ENCODE measurements at regions not wholly inside any gene's neighbourhood (a gene's known extent, or its start where the extent isn't known, plus 50 kb on each side); places are given as distances from the start of the nearest gene placed in this dataset.

DNA sequence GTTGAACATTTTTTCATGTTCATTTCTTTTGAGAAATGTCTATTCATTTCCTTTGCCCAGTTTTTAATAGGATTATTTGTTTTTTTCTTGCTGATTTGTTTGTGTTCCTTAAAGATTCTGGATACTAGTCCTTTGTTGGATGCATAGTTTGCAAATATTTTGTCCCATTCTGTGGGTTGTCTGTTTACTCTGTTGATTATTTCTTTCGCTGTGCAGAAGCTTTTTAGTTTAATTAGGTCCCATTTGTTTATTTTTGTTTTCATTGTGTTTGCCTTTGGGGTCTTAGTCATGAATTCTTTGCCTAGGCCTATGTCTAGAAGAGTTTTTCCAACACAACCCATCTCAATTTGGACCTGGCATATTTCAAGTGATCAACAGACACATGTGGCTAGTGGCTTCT lies 116.1 kb upstream of the GALNT2 start:
- no peak for DNase-seq
- CTCF ChIA-PET = no interaction called here
- no peak overlapping the region for H3K4me3 Mint-ChIP-seq
- H3K36me3 Mint-ChIP-seq (ENCODE audit: low read depth) = no peaks in the 10 kb centered on the region
- H3K9me3 Mint-ChIP-seq = no peaks in the 10 kb centered on the region
- no peaks in the 10 kb centered on the region for H3K27me3 Mint-ChIP-seq (ENCODE audit: low read depth)
- no peak overlapping the region for H3K27ac Mint-ChIP-seq
- H3K4me1 Mint-ChIP-seq (ENCODE audit: low read depth) = peaks cover 12% of the 10 kb centered on the region
- intact Hi-C loops (cut with micrococcal nuclease) = no loop called here

DNA sequence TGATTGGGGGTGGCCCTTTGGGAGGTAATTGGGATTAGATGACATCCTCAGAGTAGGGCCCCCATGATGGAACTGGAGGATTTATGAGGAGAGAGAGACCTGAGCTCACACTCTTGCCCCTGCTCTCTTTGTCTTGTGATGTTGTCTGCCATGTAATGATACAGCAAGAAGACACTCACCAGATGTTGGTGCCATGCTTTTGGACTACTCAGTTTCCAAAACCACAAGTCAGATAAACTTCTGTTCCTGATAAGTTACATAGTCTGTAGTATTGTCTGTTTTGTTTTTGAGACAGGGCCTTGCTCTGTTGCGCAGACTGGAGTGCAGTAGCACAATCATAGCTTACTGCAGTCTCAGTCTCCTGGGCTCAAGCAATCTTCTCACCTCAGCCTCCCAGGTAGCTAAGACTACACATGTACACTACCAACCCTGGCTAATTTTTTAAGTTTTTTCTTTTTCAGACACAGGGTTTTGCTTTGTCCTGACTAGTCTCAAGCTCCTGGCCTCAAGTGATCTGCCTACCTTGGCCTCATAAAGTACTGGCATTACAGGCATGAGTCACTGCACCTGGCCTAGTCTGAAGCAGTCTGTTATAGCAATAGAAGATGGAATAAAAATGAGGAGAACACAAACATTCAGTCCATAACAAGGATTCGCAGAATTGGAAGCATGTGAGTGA lies 115.0 kb upstream of the GALNT2 start:
- no peaks in the 10 kb centered on the region for H3K36me3 Mint-ChIP-seq (ENCODE audit: low read depth)
- H3K4me3 Mint-ChIP-seq = no peak overlapping the region
- H3K27me3 Mint-ChIP-seq (ENCODE audit: low read depth) = no peaks in the 10 kb centered on the region
- DNase-seq = no peak
- intact Hi-C loops (cut with micrococcal nuclease) = no loop called here
- CTCF ChIA-PET = no interaction called here
- H3K27ac Mint-ChIP-seq = no peak overlapping the region
- H3K4me1 Mint-ChIP-seq (ENCODE audit: low read depth) = peaks cover 12% of the 10 kb centered on the region
- H3K9me3 Mint-ChIP-seq = no peaks in the 10 kb centered on the region

DNA sequence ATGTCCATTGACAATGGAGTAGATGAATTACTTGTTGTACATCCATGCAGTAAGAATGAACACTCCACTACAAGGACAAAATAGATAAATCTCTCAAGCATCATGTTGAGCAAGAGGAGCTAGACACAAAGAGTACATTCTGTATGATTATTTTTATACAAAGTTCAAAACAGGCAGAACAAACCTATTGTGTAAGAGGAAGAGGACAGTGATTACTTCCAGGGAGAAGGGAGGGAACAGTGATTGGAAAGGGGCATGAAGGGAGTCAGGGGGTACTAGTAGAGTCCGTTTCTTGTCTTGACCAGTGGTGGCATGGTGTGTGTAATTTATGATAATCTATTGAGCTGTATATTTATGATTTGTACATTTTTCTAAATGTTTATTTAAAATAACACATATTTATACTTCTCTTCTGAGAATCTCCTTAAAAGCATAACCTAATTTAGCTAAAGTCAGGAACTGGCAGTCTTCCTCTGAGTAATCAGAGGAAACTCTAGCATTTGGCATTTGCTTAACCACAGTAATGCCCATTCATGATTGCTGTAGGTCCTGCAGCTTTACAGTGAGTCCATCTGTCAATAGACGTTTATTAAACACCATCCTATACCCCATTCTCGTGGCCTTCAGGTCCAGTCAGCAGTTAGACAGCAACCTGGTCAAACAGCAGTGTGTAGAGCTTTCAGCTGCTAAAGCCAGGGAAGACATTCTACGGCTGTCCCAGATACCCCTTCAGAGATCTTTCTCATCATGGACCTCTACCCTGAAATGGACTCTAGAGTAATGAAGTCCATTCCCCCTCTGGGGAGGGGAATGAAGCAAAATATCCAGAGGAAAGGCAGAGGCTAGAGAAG lies 114.1 kb upstream of the GALNT2 start:
- no peak overlapping the region for H3K4me3 Mint-ChIP-seq
- no peaks in the 10 kb centered on the region for H3K27me3 Mint-ChIP-seq (ENCODE audit: low read depth)
- H3K36me3 Mint-ChIP-seq (ENCODE audit: low read depth) = no peaks in the 10 kb centered on the region
- H3K9me3 Mint-ChIP-seq = peaks cover 4% of the 10 kb centered on the region
- H3K4me1 Mint-ChIP-seq (ENCODE audit: low read depth) = peaks cover 12% of the 10 kb centered on the region
- DNase-seq = no peak
- CTCF ChIA-PET = interaction anchor here (0.6 kb wide), 1 partner anchor 1315 kb away, joined by 3 read pairs; no protein-coding TSS in a partner anchor
- intact Hi-C loops (cut with micrococcal nuclease) = no loop called here
- no peak overlapping the region for H3K27ac Mint-ChIP-seq

DNA sequence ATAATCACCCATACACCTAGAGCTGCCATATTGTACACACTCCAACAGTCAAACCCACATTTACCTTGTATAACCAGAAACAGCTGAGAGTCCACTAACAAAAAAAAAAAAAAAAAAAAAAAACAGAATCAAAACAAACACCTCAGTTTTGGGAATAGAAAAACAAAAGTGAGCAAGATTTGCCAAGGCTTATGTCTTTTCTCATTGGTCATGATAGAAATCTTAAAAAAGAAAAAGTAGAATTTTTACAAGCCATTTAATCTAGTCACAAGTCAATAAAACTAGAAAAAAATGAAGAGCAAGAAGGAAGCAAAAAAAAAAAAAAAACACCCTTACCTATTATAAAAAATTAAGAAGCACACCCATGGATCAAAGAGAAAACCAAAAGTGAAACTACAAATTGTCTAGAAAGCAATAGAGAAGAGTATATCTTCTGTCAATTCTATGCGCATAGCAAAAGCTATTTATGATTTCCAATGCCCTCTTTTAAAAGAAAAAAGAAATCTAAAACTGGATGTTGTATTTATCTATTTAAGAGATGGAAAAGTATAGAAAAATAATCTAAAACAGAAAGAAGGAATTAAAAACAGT lies 113.2 kb upstream of the GALNT2 start:
- Mint-ChIP-seq H3K9me3 (peaks cover 4% of the 10 kb centered on the region), H3K4me3 (no peak overlapping the region), H3K36me3 (ENCODE audit: low read depth) (no peaks in the 10 kb centered on the region), H3K4me1 (ENCODE audit: low read depth) (peaks cover 12% of the 10 kb centered on the region), H3K27me3 (ENCODE audit: low read depth) (no peaks in the 10 kb centered on the region), H3K27ac (no peak overlapping the region)
- CTCF ChIA-PET = no interaction called here
- no peak for DNase-seq
- intact Hi-C loops (cut with micrococcal nuclease) = no loop called here

DNA sequence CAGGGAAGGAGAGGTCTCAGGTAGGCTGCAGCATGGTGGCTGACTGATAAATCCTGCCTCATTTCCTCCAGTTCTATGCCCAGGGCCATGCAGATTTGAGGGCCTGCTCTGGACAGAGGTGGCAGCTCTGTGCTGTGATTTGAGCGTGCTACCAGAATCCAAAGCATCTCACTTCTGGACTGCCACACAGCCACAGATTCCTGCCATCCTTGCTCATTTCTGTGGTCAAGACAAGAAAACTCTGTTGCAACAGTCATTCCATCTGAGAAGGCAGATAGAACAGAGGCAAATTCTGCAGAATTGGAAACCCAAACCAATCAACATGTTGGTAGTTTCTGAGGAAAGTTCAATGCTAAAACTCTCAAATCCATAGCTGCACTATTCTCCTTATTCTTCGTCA lies 102.8 kb upstream of the GALNT2 start:
- no peaks in the 10 kb centered on the region for H3K36me3 Mint-ChIP-seq (ENCODE audit: low read depth)
- H3K4me3 Mint-ChIP-seq = no peak overlapping the region
- H3K27me3 Mint-ChIP-seq (ENCODE audit: low read depth) = peaks cover 19% of the 10 kb centered on the region
- H3K9me3 Mint-ChIP-seq = no peaks in the 10 kb centered on the region
- no peaks in the 10 kb centered on the region for H3K4me1 Mint-ChIP-seq (ENCODE audit: low read depth)
- CTCF ChIA-PET = no interaction called here
- no peak overlapping the region for H3K27ac Mint-ChIP-seq
- no peak for DNase-seq
- intact Hi-C loops (cut with micrococcal nuclease) = no loop called here

DNA sequence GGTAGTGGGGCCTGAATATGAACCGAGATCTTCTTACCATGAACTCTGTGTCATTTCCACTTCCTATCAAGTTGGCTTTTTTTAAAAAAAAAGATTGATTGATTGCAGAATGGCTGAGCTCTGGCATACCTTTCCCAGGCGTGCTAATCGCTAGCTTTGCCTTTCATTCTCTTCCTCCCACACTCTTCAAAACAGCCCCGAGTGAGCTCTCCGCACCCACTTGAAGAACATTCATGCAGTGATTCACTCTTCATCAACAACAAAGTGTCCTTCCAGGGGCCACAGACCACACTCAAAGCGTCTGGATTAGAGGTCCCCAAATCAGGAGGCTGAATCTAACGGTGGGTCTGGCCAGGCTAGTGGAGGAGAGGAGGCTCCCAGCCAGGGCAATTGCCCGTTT lies 96.3 kb upstream of the GALNT2 start:
- H3K27me3 Mint-ChIP-seq (ENCODE audit: low read depth) = peaks cover 10% of the 10 kb centered on the region
- H3K4me3 Mint-ChIP-seq = no peak overlapping the region
- peaks cover 10% of the 10 kb centered on the region for H3K4me1 Mint-ChIP-seq (ENCODE audit: low read depth)
- no peak for DNase-seq
- peaks cover 6% of the 10 kb centered on the region for H3K9me3 Mint-ChIP-seq
- H3K27ac Mint-ChIP-seq = no peak overlapping the region
- H3K36me3 Mint-ChIP-seq (ENCODE audit: low read depth) = no peaks in the 10 kb centered on the region
- intact Hi-C loops (cut with micrococcal nuclease) = no loop called here
- CTCF ChIA-PET = no interaction called here

DNA sequence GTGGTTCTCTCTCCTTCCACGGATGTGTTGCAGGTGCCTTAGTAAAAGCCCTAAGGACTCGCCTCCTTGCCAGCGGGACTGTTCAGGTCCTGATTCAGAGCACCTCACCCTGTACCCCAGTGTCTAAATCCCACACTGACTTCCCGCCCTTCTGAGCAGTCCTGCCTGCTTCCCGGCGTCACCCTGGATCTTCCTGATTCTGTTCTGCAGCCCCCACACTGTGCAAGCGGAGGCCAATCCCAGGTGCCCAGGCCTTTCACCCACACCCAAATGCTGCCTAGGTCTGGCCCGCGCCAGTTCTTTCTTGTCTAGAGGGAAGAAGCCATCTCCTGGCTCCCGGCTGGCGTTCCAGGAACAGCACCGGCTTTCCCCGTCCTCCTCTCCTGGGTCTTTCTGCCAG lies 95.9 kb upstream of the GALNT2 start:
- H3K9me3 Mint-ChIP-seq = peaks cover 10% of the 10 kb centered on the region
- H3K4me1 Mint-ChIP-seq (ENCODE audit: low read depth) = peaks cover 10% of the 10 kb centered on the region
- no peak for DNase-seq
- peaks cover 1% of the 10 kb centered on the region for H3K36me3 Mint-ChIP-seq (ENCODE audit: low read depth)
- no peak overlapping the region for H3K27ac Mint-ChIP-seq
- peaks cover 7% of the 10 kb centered on the region for H3K27me3 Mint-ChIP-seq (ENCODE audit: low read depth)
- CTCF ChIA-PET = no interaction called here
- H3K4me3 Mint-ChIP-seq = no peak overlapping the region
- intact Hi-C loops (cut with micrococcal nuclease) = no loop called here

DNA sequence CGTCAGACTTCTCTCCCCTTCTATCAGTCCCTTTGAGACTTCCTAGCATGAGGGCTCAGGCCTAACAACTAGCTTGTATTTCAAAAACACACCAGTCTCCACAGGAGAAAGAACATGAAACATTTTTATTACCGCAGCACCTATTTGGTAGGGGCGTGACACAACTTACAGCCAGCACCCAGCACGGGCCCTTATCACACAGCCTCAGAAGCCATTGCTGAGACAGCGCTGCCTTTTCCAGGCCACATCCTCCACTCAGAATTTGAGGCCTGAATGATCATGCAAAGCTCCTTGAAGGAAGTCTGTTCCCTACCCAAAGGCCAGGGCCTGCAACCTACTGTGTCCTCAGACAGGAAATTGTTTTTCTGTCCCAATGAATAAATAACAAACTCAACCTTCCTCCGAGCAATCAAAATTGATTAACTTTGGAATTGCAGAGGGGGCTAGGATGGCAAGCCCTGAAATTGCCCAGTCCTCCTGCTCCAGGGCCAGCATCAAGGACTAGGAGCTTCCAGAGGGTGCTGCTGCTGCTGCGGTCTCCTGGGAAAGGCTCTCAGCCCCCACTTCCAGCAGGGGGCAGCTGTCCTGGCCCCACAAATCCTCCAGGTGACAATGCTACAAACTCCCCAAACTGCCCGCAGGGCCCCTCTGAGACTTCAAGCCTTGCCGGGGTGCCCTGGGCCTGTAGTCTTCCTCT lies 94.3 kb upstream of the GALNT2 start:
- no peak for DNase-seq
- Mint-ChIP-seq H3K27ac (no peak overlapping the region), H3K36me3 (ENCODE audit: low read depth) (peaks cover 3% of the 10 kb centered on the region), H3K9me3 (peaks cover 11% of the 10 kb centered on the region), H3K4me3 (no peak overlapping the region), H3K4me1 (ENCODE audit: low read depth) (peaks cover 10% of the 10 kb centered on the region), H3K27me3 (ENCODE audit: low read depth) (peaks cover 10% of the 10 kb centered on the region)
- intact Hi-C loops (cut with micrococcal nuclease) = no loop called here
- CTCF ChIA-PET = no interaction called here

DNA sequence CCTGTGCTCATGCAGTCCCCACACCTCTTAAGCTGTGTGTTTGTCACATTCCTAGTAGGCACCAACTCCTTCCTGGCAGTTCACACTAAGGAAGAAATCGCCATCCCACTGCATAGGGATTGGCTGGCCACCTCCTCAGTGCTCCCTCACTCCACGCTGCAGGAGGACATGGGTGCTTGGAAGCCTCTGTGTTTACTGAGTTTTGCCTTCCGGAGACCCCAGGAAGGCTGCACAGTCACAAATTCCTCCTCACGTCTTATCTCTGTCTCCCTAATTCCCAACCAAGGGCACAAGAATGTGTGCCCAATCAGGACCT lies 93.8 kb upstream of the GALNT2 start:
- H3K9me3 Mint-ChIP-seq = peaks cover 11% of the 10 kb centered on the region
- H3K4me1 Mint-ChIP-seq (ENCODE audit: low read depth) = peaks cover 10% of the 10 kb centered on the region
- no peak for DNase-seq
- intact Hi-C loops (cut with micrococcal nuclease) = no loop called here
- H3K36me3 Mint-ChIP-seq (ENCODE audit: low read depth) = peaks cover 3% of the 10 kb centered on the region
- H3K27me3 Mint-ChIP-seq (ENCODE audit: low read depth) = peaks cover 10% of the 10 kb centered on the region
- no peak overlapping the region for H3K4me3 Mint-ChIP-seq
- H3K27ac Mint-ChIP-seq = no peak overlapping the region
- CTCF ChIA-PET = no interaction called here

DNA sequence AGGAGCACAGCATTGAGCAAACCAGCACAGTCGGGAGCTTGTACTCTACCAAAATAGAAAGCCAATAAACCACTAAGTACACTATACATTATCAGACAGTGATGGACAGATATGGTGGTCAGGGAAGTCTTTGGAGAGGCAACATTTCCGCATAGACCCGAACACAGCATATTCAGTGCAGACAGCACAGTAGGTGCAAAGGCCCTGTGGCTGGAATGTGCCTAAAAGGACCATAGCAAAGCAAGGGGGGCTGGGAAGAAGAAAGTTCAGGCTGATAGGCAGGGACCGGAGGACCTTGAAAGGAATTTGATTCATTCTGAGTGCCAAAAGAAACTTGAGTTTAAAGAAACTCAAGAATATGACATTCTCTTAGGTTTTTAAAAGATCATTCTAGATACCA lies 92.0 kb upstream of the GALNT2 start:
- intact Hi-C loops (cut with micrococcal nuclease) = no loop called here
- H3K4me3 Mint-ChIP-seq = no peak overlapping the region
- DNase-seq = no peak

DNA sequence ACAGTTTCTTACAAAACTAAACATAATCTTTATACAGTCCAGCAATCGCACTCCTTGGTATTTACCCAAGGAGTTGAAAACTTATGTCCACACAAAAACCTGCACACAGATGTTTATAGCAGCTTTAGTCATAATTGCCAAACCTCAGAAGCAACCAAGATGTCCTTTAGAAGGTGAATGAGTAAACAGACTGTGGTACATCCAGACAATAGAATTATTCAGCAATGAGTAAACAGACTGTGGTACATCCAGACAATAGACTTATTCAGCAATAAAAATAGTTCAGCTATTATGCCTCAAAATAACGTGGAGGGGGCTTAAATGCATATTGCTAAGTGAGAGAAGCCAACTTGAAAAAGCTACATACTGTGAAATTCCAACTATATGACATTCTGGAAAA lies 87.0 kb upstream of the GALNT2 start:
- Mint-ChIP-seq H3K36me3 (ENCODE audit: low read depth) (peaks cover 3% of the 10 kb centered on the region), H3K27ac (no peak overlapping the region), H3K4me3 (no peak overlapping the region), H3K9me3 (peaks cover 11% of the 10 kb centered on the region), H3K4me1 (ENCODE audit: low read depth) (no peaks in the 10 kb centered on the region), H3K27me3 (ENCODE audit: low read depth) (peaks cover 12% of the 10 kb centered on the region)
- intact Hi-C loops (cut with micrococcal nuclease) = no loop called here
- CTCF ChIA-PET = no interaction called here
- no peak for DNase-seq

More for the DNA sequence above, 92.0 kb upstream of the GALNT2 start:
- Mint-ChIP-seq H3K27me3 (ENCODE audit: low read depth) (peaks cover 10% of the 10 kb centered on the region), H3K4me1 (ENCODE audit: low read depth) (peaks cover 8% of the 10 kb centered on the region), H3K27ac (no peak overlapping the region), H3K36me3 (ENCODE audit: low read depth) (peaks cover 3% of the 10 kb centered on the region), H3K9me3 (peaks cover 11% of the 10 kb centered on the region)
- CTCF ChIA-PET = interaction anchor here (0.8 kb wide), 1 partner anchor 55 kb away, joined by 3 read pairs; no protein-coding TSS in a partner anchor

DNA sequence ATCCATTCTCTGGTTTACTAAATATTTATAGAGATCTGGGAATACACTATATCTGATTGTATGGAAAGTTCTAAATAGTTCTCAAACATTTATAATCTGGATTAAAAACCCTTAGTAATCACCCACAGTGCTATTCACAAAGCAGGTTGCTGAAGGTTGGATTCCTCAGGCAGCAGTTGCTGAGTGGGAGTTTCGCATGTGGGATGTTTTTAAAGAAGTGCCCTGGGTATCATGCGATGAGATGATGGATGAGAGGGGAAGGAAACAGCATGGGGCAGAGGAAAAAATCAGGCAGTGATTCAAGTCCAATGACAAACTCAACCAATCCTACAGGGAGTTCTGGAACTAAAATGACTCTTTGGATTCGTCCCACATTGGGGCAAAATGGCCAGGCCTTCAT lies 85.3 kb upstream of the GALNT2 start:
- Mint-ChIP-seq H3K27ac (no peak overlapping the region), H3K27me3 (ENCODE audit: low read depth) (peaks cover 8% of the 10 kb centered on the region), H3K4me3 (no peak overlapping the region), H3K9me3 (no peaks in the 10 kb centered on the region), H3K36me3 (ENCODE audit: low read depth) (no peaks in the 10 kb centered on the region), H3K4me1 (ENCODE audit: low read depth) (no peaks in the 10 kb centered on the region)
- no peak for DNase-seq
- intact Hi-C loops (cut with micrococcal nuclease) = no loop called here
- CTCF ChIA-PET = no interaction called here
